T-helper 17 cell (primary cell): ENCODE measurements at regions not wholly inside any gene's neighbourhood (a gene's known extent, or its start where the extent isn't known, plus 50 kb on each side); places are given as distances from the start of the nearest gene placed in this dataset.

Experiments
- ATAC-seq: fragments of 150-1000 bp; cut with Tn5 transposase; 2 replicates; pipeline ENCODE4 v1.10.0; 2021; ENCODE audit warnings: mild to moderate bottlenecking, moderate library complexity
- DNase-seq, 3 donors: peaks; one replicate each; pipeline versions ENCODE4 v3.0.0 to v3.0.0-alpha.2; 2020 to 2021
- H3K9me3 ChIP-seq: one replicate; pipeline ENCODE4 v1.7.0; 2013; ENCODE audit warnings: low read length, mild to moderate bottlenecking; ENCODE audit not compliant: control insufficient read depth, poor library complexity, severe bottlenecking
- H3K27ac Mint-ChIP-seq: one replicate; pipeline ENCODE4 v1.8.0; 2022; ENCODE audit warnings: mild to moderate bottlenecking, moderate library complexity, mixed read lengths
- H3K27me3 Mint-ChIP-seq: one replicate; pipeline ENCODE4 v1.8.0; 2022; ENCODE audit warnings: mixed read lengths
- H3K36me3 Mint-ChIP-seq: one replicate; pipeline ENCODE4 v1.8.0; 2022; ENCODE audit warnings: low read depth, mixed read lengths
- H3K4me1 Mint-ChIP-seq: one replicate; pipeline ENCODE4 v1.8.0; 2022; ENCODE audit warnings: mild to moderate bottlenecking, mixed read lengths
- H3K4me3 Mint-ChIP-seq: one replicate; pipeline ENCODE4 v1.8.0; 2022; ENCODE audit warnings: mild to moderate bottlenecking, moderate library complexity, mixed read lengths

GRCh38 chr7:67407392-67408071 is 410.9 kb downstream of the TYW1 start:
- Mint-ChIP-seq H3K4me3 (no peak overlapping the region), H3K4me1 (no peaks in the 10 kb centered on the region), H3K27me3 (no peaks in the 10 kb centered on the region), H3K27ac (no peak overlapping the region), H3K36me3 (peaks cover 2% of the 10 kb centered on the region)
- H3K9me3 ChIP-seq: no peaks in the 10 kb centered on the region
- no peak for DNase-seq
- ATAC-seq: no peak

GRCh38 chr7:67408109-67408508 is 411.5 kb downstream of the TYW1 start:
- H3K27ac Mint-ChIP-seq: no peak overlapping the region
- no peak overlapping the region for H3K4me3 Mint-ChIP-seq
- DNase-seq (no peak), ATAC-seq (no peak)
- no peaks in the 10 kb centered on the region for H3K27me3 Mint-ChIP-seq
- no peaks in the 10 kb centered on the region for H3K9me3 ChIP-seq
- H3K4me1 Mint-ChIP-seq: no peaks in the 10 kb centered on the region
- peaks cover 2% of the 10 kb centered on the region for H3K36me3 Mint-ChIP-seq

GRCh38 chr7:67413670-67414069 is 417.0 kb downstream of the TYW1 start:
- no peak for DNase-seq
- Mint-ChIP-seq H3K27me3 (no peaks in the 10 kb centered on the region), H3K36me3 (no peaks in the 10 kb centered on the region), H3K4me3 (no peak overlapping the region), H3K4me1 (no peaks in the 10 kb centered on the region), H3K27ac (no peak overlapping the region)
- ATAC-seq: no peak
- H3K9me3 ChIP-seq: peaks cover 4% of the 10 kb centered on the region

- no peaks in the 10 kb centered on the region for H3K4me1 Mint-ChIP-seq
- no peak overlapping the region for H3K27ac Mint-ChIP-seq
- peaks cover 4% of the 10 kb centered on the region for H3K9me3 ChIP-seq
- H3K36me3 Mint-ChIP-seq: no peaks in the 10 kb centered on the region
- ATAC-seq: no peak
- H3K27me3 Mint-ChIP-seq: no peaks in the 10 kb centered on the region
- H3K4me3 Mint-ChIP-seq: no peak overlapping the region
- DNase-seq: no peak
Observed at GRCh38 chr7:67414858-67415257, 418.2 kb downstream of the TYW1 start.

GRCh38 chr7:67422601-67423000 is 426.0 kb downstream of the TYW1 start:
- DNase-seq (no peak), ATAC-seq (no peak)
- H3K4me3 Mint-ChIP-seq: no peak overlapping the region

GRCh38 chr7:67423065-67423464 is 426.4 kb downstream of the TYW1 start:
- H3K27me3 Mint-ChIP-seq: peaks cover 11% of the 10 kb centered on the region
- H3K36me3 Mint-ChIP-seq: no peaks in the 10 kb centered on the region
- H3K9me3 ChIP-seq: no peaks in the 10 kb centered on the region
- ATAC-seq (no peak), DNase-seq (no peak)
- H3K27ac Mint-ChIP-seq: no peak overlapping the region
- no peaks in the 10 kb centered on the region for H3K4me1 Mint-ChIP-seq
- H3K4me3 Mint-ChIP-seq: no peak overlapping the region

More at GRCh38 chr7:67422601-67423000, 426.0 kb downstream of the TYW1 start:
- Mint-ChIP-seq H3K4me1 (no peaks in the 10 kb centered on the region), H3K36me3 (no peaks in the 10 kb centered on the region), H3K27ac (no peak overlapping the region), H3K27me3 (peaks cover 11% of the 10 kb centered on the region)
- H3K9me3 ChIP-seq: no peaks in the 10 kb centered on the region

- H3K36me3 Mint-ChIP-seq: no peaks in the 10 kb centered on the region
- no peaks in the 10 kb centered on the region for H3K4me1 Mint-ChIP-seq
- ATAC-seq (no peak), DNase-seq (no peak)
- no peak overlapping the region for H3K27ac Mint-ChIP-seq
- peaks cover 11% of the 10 kb centered on the region for H3K27me3 Mint-ChIP-seq
- no peaks in the 10 kb centered on the region for H3K9me3 ChIP-seq
- no peak overlapping the region for H3K4me3 Mint-ChIP-seq
Observed at GRCh38 chr7:67426654-67427053, 430.0 kb downstream of the TYW1 start.

- H3K9me3 ChIP-seq: no peaks in the 10 kb centered on the region
- no peaks in the 10 kb centered on the region for H3K27me3 Mint-ChIP-seq
- no peak overlapping the region for H3K27ac Mint-ChIP-seq
- no peak for ATAC-seq
- no peak for DNase-seq
- no peaks in the 10 kb centered on the region for H3K4me1 Mint-ChIP-seq
- H3K36me3 Mint-ChIP-seq: no peaks in the 10 kb centered on the region
- H3K4me3 Mint-ChIP-seq: no peak overlapping the region
Observed at GRCh38 chr7:67429735-67430134, 433.1 kb downstream of the TYW1 start.

GRCh38 chr7:67432536-67433234 is 436.1 kb downstream of the TYW1 start:
- Mint-ChIP-seq H3K27ac (no peak overlapping the region), H3K4me1 (no peaks in the 10 kb centered on the region)
- no peak for DNase-seq

GRCh38 chr7:67435894-67436535 is 439.4 kb downstream of the TYW1 start:
- H3K9me3 ChIP-seq: no peaks in the 10 kb centered on the region
- peaks cover 10% of the 10 kb centered on the region for H3K27me3 Mint-ChIP-seq
- DNase-seq (no peak), ATAC-seq (no peak)
- H3K4me1 Mint-ChIP-seq: no peaks in the 10 kb centered on the region
- no peak overlapping the region for H3K27ac Mint-ChIP-seq
- no peaks in the 10 kb centered on the region for H3K36me3 Mint-ChIP-seq
- no peak overlapping the region for H3K4me3 Mint-ChIP-seq

More at GRCh38 chr7:67432536-67433234, 436.1 kb downstream of the TYW1 start:
- no peak overlapping the region for H3K4me3 Mint-ChIP-seq
- H3K36me3 Mint-ChIP-seq: no peaks in the 10 kb centered on the region
- no peak for ATAC-seq
- H3K27me3 Mint-ChIP-seq: no peaks in the 10 kb centered on the region
- no peaks in the 10 kb centered on the region for H3K9me3 ChIP-seq

GRCh38 chr7:67438198-67438882 is 441.7 kb downstream of the TYW1 start:
- no peak for ATAC-seq
- no peaks in the 10 kb centered on the region for H3K9me3 ChIP-seq
- H3K27me3 Mint-ChIP-seq: peaks cover 10% of the 10 kb centered on the region
- no peak for DNase-seq
- H3K4me3 Mint-ChIP-seq: no peak overlapping the region
- no peaks in the 10 kb centered on the region for H3K4me1 Mint-ChIP-seq
- no peak overlapping the region for H3K27ac Mint-ChIP-seq
- no peaks in the 10 kb centered on the region for H3K36me3 Mint-ChIP-seq

- no peaks in the 10 kb centered on the region for H3K9me3 ChIP-seq
- H3K4me1 Mint-ChIP-seq: no peaks in the 10 kb centered on the region
- no peak overlapping the region for H3K27ac Mint-ChIP-seq
- no peak overlapping the region for H3K4me3 Mint-ChIP-seq
- DNase-seq (no peak), ATAC-seq (no peak)
- peaks cover 10% of the 10 kb centered on the region for H3K27me3 Mint-ChIP-seq
- no peaks in the 10 kb centered on the region for H3K36me3 Mint-ChIP-seq
Observed at GRCh38 chr7:67438913-67439505, 442.4 kb downstream of the TYW1 start.

- ATAC-seq: no peak
- DNase-seq: no peak
- Mint-ChIP-seq H3K36me3 (no peaks in the 10 kb centered on the region), H3K4me3 (no peak overlapping the region), H3K27me3 (peaks cover 10% of the 10 kb centered on the region), H3K4me1 (no peaks in the 10 kb centered on the region), H3K27ac (no peak overlapping the region)
- H3K9me3 ChIP-seq: no peaks in the 10 kb centered on the region
Observed at GRCh38 chr7:67440321-67440720, 443.7 kb downstream of the TYW1 start.
